GM12878 (cell line): ENCODE measurements at regions not wholly inside any gene's neighbourhood (a gene's known extent, or its start where the extent isn't known, plus 50 kb on each side); places are given as distances from the start of the nearest gene placed in this dataset.

ENCODE experiments used
- ATAC-seq: fragments of 200-7000 bp; cut with Tn5 transposase; 3 replicates; pipeline ENCODE4 v1.9.1; 2020; ENCODE audit warnings: mild to moderate bottlenecking, moderate library complexity
- BruUV-seq: library from RNA; stranded (reverse); fragments of 400-500 nt; replicated peaks from 2 replicates; lab custom pipeline; 2021; lab: Mats Ljungman, UMichigan
- CTCF ChIA-PET: fragments of 300-600 bp; sonication (Branson Sonifier 250); formaldehyde crosslinking; extraction: SDS; loops from one replicate; lab custom pipeline; 2021; ENCODE audit warnings: inconsistent platforms; lab: Yijun Ruan, JAX
- POLR2A ChIA-PET: fragments of 350-600 bp; formaldehyde crosslinking; extraction: SDS; loops from one replicate; lab custom pipeline; 2021; ENCODE audit warnings: inconsistent platforms; lab: Charles Lee
- RAD21 ChIA-PET: fragments of 300-600 bp; sonication (Branson Sonifier 250); formaldehyde crosslinking; loops from one replicate; lab custom pipeline; 2023; ENCODE audit warnings: antibody characterized with exemption; ENCODE audit not compliant: unreplicated experiment; lab: Charles Lee
- SMC1A ChIA-PET: fragments of 300-600 bp; sonication (Branson Sonifier 250); formaldehyde crosslinking; loops from one replicate; lab custom pipeline; 2023; ENCODE audit not compliant: unreplicated experiment, uncharacterized antibody; lab: Charles Lee
- DNase-seq: peaks from one replicate; pipeline ENCODE4 v3.0.0-alpha.2; 2011; ENCODE audit warnings: low read depth, low spot score
- FAIRE-seq: peaks from 3 replicates; lab custom pipeline; 2011; peaks lifted over from hg19 to GRCh38; lab: Jason Lieb, UNC
- H2AFZ ChIP-seq: 2 replicates; pipeline ENCODE4 v1.6.0; 2011; ENCODE audit warnings: low read depth, low read length, control low read depth; ENCODE audit not compliant: control insufficient read depth
- H3K27ac ChIP-seq: 2 replicates; pipeline ENCODE4 v1.5.1; 2011; ENCODE audit warnings: control low read depth; ENCODE audit not compliant: control insufficient read depth, insufficient read depth
- H3K27me3 ChIP-seq, 2 experiments: replicated peaks in 1 of 2; 2 replicates each; pipeline versions ENCODE4 v1.6.0 to v1.6.1; 2011; ENCODE audit warnings: low read length in 1 of 2; ENCODE audit not compliant: control insufficient read depth in 2 of 2, insufficient read depth in 2 of 2
- H3K36me3 ChIP-seq, 2 experiments: 2 replicates each; pipeline ENCODE4 v1.5.1; 2011; ENCODE audit warnings: low read length in 1 of 2; ENCODE audit not compliant: control insufficient read depth in 2 of 2, insufficient read depth in 2 of 2
- H3K4me1 ChIP-seq: 2 replicates; pipeline ENCODE4 v1.6.1; 2011; ENCODE audit warnings: mild to moderate bottlenecking, low read length, moderate library complexity, mixed read lengths; ENCODE audit not compliant: control insufficient read depth, insufficient read depth
- H3K4me2 ChIP-seq: 2 replicates; pipeline ENCODE4 v1.6.0; 2011; ENCODE audit warnings: control low read depth; ENCODE audit not compliant: control insufficient read depth, insufficient read depth
- H3K4me3 ChIP-seq: fragments of 200-600 bp; sonication (generic); 2 replicates; pipeline ENCODE4 v1.5.1; 2016
- H3K79me2 ChIP-seq: 2 replicates; pipeline ENCODE4 v1.6.0; 2011; ENCODE audit warnings: low read length; ENCODE audit not compliant: control insufficient read depth, insufficient read depth
- H3K9ac ChIP-seq: 2 replicates; pipeline ENCODE4 v1.8.0; 2011; ENCODE audit warnings: low read length, control low read depth, mixed read lengths; ENCODE audit not compliant: control insufficient read depth, insufficient read depth
- H3K9me3 ChIP-seq: replicated peaks from 3 replicates; pipeline ENCODE4 v1.5.1; 2011; ENCODE audit warnings: mild to moderate bottlenecking, low read length; ENCODE audit not compliant: control insufficient read depth, insufficient read depth
- H4K20me1 ChIP-seq: 2 replicates; pipeline ENCODE4 v1.6.0; 2011; ENCODE audit not compliant: control insufficient read depth, insufficient read depth
- ATF7 ChIP-seq: fragments of 450-650 bp; IDR thresholded peaks from 2 replicates; pipeline ENCODE4 v1.6.1; 2016; ENCODE audit warnings: low read depth, mild to moderate bottlenecking
- E2F4 ChIP-seq: IDR thresholded peaks from 2 replicates; pipeline ENCODE4 v1.6.1; 2012; ENCODE audit warnings: low read depth, low read length, improper control_type of control experiment
- IKZF2 ChIP-seq, 2 experiments: fragments of 450-650 bp; IDR thresholded peaks; 2 replicates each; pipeline ENCODE4 v1.6.1; 2017; ENCODE audit warnings: mild to moderate bottlenecking in 2 of 2, moderate library complexity in 2 of 2
- KDM1A ChIP-seq: fragments of 200-600 bp; sonication (generic); IDR thresholded peaks from 2 replicates; pipeline ENCODE4 v1.6.1; 2016; ENCODE audit warnings: borderline replicate concordance
- NFYB ChIP-seq: IDR thresholded peaks from 2 replicates; pipeline ENCODE4 v1.6.1; 2011; ENCODE audit warnings: low read depth, mild to moderate bottlenecking, low read length, improper control_type of control experiment, moderate library complexity; ENCODE audit not compliant: insufficient read depth
- PAX8 ChIP-seq: fragments of 450-650 bp; IDR thresholded peaks from 2 replicates; pipeline ENCODE4 v1.6.1; 2017; ENCODE audit warnings: mild to moderate bottlenecking, moderate library complexity
- POLR2A ChIP-seq: IDR thresholded peaks from 2 replicates; pipeline ENCODE4 v1.6.1; 2011; ENCODE audit warnings: low read depth, mild to moderate bottlenecking, low read length
- RBBP5 ChIP-seq: fragments of 200-600 bp; sonication (generic); conservative IDR thresholded peaks from 2 replicates; pipeline ENCODE4 v1.6.1; 2016
- REST ChIP-seq: IDR thresholded peaks from 2 replicates; pipeline ENCODE4 v1.6.1; 2012; ENCODE audit warnings: mild to moderate bottlenecking, low read depth, low read length
- RFX5 ChIP-seq: IDR thresholded peaks from 2 replicates; pipeline ENCODE4 v1.6.1; 2011; ENCODE audit warnings: low read depth, low read length, improper control_type of control experiment
- SKIL ChIP-seq: fragments of 450-650 bp; IDR thresholded peaks from 2 replicates; pipeline ENCODE4 v1.6.1; 2017; ENCODE audit warnings: mild to moderate bottlenecking, low read depth, inconsistent platforms; ENCODE audit not compliant: poor library complexity, severe bottlenecking
- SMAD1 ChIP-seq: fragments of 450-650 bp; IDR thresholded peaks from 2 replicates; pipeline ENCODE4 v1.6.1; 2018; ENCODE audit warnings: mild to moderate bottlenecking, low read depth; ENCODE audit not compliant: partially characterized antibody
- SPI1 ChIP-seq: IDR thresholded peaks from 2 replicates; pipeline ENCODE4 v1.6.1; 2011; ENCODE audit warnings: low read depth, mild to moderate bottlenecking, low read length, moderate library complexity, borderline replicate concordance; ENCODE audit not compliant: insufficient read depth
- ZBTB4 ChIP-seq: fragments of 450-650 bp; formaldehyde crosslinking; IDR thresholded peaks from 2 replicates; pipeline ENCODE4 v1.4.0; 2022; ENCODE audit warnings: mild to moderate bottlenecking, moderate library complexity
- ZZZ3 ChIP-seq: IDR thresholded peaks from 2 replicates; pipeline ENCODE4 v1.6.1; 2011; ENCODE audit warnings: low read depth; ENCODE audit not compliant: control insufficient read depth, insufficient read length
- WGBS: methylation state at CpG from one replicate; pipeline ENCODE4 v1.1.6; 2016; ENCODE audit warnings: low lambda C conversion rate; ENCODE audit not compliant: insufficient replicate concordance, insufficient coverage; ENCODE audit errors: missing lambda C conversion rate; 5-methylcytosine and 5-hydroxymethylcytosine counted together
- in situ Hi-C: fragments of 300-500 bp; cut with MboI; formaldehyde crosslinking; loops from 9 replicates; pipeline ENCODE4 v1.14.3; 2018; ENCODE audit warnings: mixed read lengths
- intact Hi-C: fragments of 100-400 bp; cut with micrococcal nuclease; formaldehyde crosslinking; loops from one replicate; pipeline ENCODE4 v1.14.2; 2022; ENCODE audit not compliant: unreplicated experiment

GRCh38 chr2:104538077-104538476, 315.8 kb upstream of the POU3F3 start:
- H3K9me3 ChIP-seq: no peaks in the 10 kb centered on the region
- RAD21 ChIA-PET: no interaction called here
- intact Hi-C loops: no loop called here
- no peak for TF ChIP-seq SKIL
- no peak for TF ChIP-seq RBBP5
- TF ChIP-seq POLR2A: no peak
- no peak for TF ChIP-seq RFX5
- no peak for TF ChIP-seq NFYB
- TF ChIP-seq SPI1: no peak
- TF ChIP-seq IKZF2 (IDR thresholded peaks at IDR 0.05): no peak
- no peak for TF ChIP-seq SMAD1
- no peak for TF ChIP-seq ZBTB4 (CRISPR knock-in tag)
- TF ChIP-seq E2F4: no peak
- no peak for TF ChIP-seq REST
- no peak for TF ChIP-seq KDM1A
- TF ChIP-seq ZZZ3: no peak
- TF ChIP-seq PAX8: no peak
- TF ChIP-seq ATF7: no peak
- no peak overlapping the region for H3K27ac ChIP-seq
- no peak overlapping the region for H3K4me2 ChIP-seq
- FAIRE-seq: no peak
- H3K27me3 ChIP-seq: no peaks in the 10 kb centered on the region
- H4K20me1 ChIP-seq: no peaks in the 10 kb centered on the region
- WGBS: 29% methylated on average over 7 of the region's 7 CpGs
- CTCF ChIA-PET: interaction anchor here (0.7 kb wide), 1 partner anchor 452 kb away, joined by 3 read pairs; no protein-coding TSS in a partner anchor
- no peaks in the 10 kb centered on the region for H3K4me1 ChIP-seq
- ATAC-seq: no peak
- no peaks in the 10 kb centered on the region for H3K79me2 ChIP-seq
- SMC1A ChIA-PET: no interaction called here
- in situ Hi-C loops: no loop called here
- no peak overlapping the region for H2AFZ ChIP-seq
- BruUV-seq: no TSS peak
- no peaks in the 10 kb centered on the region for H3K36me3 ChIP-seq
- POLR2A ChIA-PET: no interaction called here
- DNase-seq: no peak
- H3K4me3 ChIP-seq: no peak overlapping the region
- no peak overlapping the region for H3K9ac ChIP-seq
